Skeletal muscle satellite cell (primary cell): ENCODE measurements at regions not wholly inside any gene's neighbourhood (a gene's known extent, or its start where the extent isn't known, plus 50 kb on each side); places are given as distances from the start of the nearest gene placed in this dataset.
"Not testable (repeated sequence)": the region's sequence is repeated elsewhere in the genome, so short reads cannot be mapped to it uniquely, and the experiment has no call there.

ENCODE experiments used
- H3K27me3 ChIP-seq: 2 replicates; pipeline ENCODE4 v1.7.0; 2013; ENCODE audit warnings: low read length; ENCODE audit not compliant: control insufficient read depth, insufficient read depth
- H3K36me3 ChIP-seq: 2 replicates; pipeline ENCODE4 v1.7.0; 2013; ENCODE audit warnings: mild to moderate bottlenecking, control low read depth, low read length; ENCODE audit not compliant: insufficient read depth
- H3K4me1 ChIP-seq: 2 replicates; pipeline ENCODE4 v1.7.0; 2013; ENCODE audit warnings: low read length; ENCODE audit not compliant: control insufficient read depth, insufficient read depth
- H3K4me2 ChIP-seq: 2 replicates; pipeline ENCODE4 v1.7.0; 2013; ENCODE audit warnings: mild to moderate bottlenecking, low read length
- H3K4me3 ChIP-seq: 2 replicates; pipeline ENCODE4 v1.7.0; 2013; ENCODE audit warnings: low read length
- H3K9ac ChIP-seq: 2 replicates; pipeline ENCODE4 v1.7.0; 2013; ENCODE audit warnings: mild to moderate bottlenecking, low read depth, low read length, moderate library complexity
- H3K9me3 ChIP-seq: replicated peaks from 2 replicates; pipeline ENCODE4 v1.7.0; 2013; ENCODE audit warnings: mild to moderate bottlenecking, control low read depth, low read length

DNA sequence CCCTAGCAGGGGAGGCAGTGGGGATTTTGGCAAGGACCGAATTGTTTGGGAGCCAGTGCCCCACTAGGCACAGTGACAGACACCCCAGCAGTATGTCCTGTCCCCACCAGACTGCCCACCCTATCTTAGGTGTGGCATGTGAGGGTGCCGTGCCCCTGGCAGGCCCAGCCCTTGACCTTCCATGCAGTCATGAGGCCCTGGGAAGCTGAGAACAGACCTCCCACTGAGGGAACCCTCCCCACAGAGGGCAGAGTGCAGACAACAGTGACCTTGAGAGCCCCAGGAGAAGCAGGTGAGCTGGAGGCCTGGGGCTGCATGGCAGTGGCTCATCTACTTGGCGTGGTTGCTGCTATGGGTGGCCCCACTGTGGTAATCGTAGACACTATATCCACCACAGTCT, 538.1 kb downstream of the GOLGA6L6 start:
- H3K27me3 ChIP-seq, H3K4me2 ChIP-seq, H3K4me1 ChIP-seq, H3K9ac ChIP-seq, H3K4me3 ChIP-seq, H3K36me3 ChIP-seq, H3K9me3 ChIP-seq: not testable (repeated sequence)

DNA sequence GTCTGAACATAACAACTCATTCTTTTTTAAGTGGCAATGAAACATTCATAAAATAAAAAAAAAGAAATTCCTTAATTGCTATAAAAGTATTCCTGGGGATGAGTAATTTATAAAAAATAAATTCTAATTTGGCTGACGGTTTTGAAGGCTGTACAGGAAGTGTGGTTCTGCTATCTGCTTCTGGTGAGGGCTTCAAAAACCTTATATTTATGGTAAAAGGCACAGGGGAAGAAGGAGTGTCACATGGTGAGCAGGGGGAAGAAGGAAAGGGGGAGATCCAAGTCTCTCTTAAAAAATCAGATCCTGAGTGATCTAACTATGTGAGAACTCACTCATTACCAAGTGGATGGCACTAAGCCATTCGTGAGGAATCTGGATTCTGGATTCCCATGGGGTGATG, 539.0 kb downstream of the GOLGA6L6 start:
- not testable (repeated sequence) for H3K9me3 ChIP-seq, H3K9ac ChIP-seq, H3K4me1 ChIP-seq, H3K27me3 ChIP-seq, H3K4me3 ChIP-seq, H3K36me3 ChIP-seq, H3K4me2 ChIP-seq

DNA sequence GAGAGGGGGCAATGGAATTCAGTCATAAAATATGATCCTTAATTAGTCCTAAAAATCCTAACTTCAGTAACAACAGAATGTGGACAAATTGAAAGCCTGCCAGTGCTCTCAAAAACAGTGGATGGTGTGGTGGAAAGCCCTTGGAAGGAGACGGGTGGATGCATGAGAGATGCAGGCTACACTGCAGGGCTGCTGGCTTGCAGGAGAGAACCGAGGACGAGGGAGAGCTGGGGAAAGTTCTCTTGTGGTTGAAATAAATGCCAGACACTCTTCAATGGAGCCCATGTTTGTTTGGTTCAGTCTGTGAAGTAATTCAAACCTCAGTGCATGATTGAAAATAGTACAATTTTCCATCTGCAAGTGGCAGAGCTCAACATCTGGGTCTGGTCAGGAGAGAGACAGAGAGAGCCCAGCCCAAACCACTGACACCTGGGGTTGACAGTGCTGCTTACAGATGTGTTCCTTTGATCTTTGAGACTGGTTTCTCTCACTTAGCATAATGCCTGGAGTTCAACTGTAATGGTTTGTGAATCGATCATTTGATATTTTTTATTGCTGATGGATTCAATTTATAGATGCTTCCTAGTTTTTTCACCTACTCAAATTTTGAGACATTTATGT, 544.9 kb downstream of the GOLGA6L6 start:
- not testable (repeated sequence) for H3K36me3 ChIP-seq, H3K4me2 ChIP-seq, H3K9me3 ChIP-seq, H3K4me1 ChIP-seq, H3K9ac ChIP-seq, H3K27me3 ChIP-seq, H3K4me3 ChIP-seq

DNA sequence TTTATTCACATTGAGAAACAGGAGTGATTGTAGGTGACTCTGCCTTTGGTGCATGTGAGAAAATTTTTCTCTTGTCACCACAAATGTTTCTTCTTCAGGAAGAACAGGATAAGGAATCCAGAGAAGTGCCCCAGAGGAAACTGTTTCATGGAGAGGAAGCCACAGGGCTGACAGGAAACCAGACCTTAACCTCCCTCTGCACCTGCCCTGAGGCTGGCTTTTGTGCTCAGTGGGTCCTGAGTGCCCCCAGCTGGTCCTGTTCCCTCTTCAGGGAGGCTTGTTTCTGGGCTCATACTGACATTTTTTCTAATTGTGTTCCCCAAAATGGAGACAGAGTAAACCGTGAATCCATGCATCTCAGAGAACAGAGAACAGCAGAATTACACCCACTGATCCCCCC, 546.3 kb downstream of the GOLGA6L6 start:
- H3K9ac ChIP-seq, H3K4me1 ChIP-seq, H3K36me3 ChIP-seq, H3K4me2 ChIP-seq, H3K27me3 ChIP-seq, H3K4me3 ChIP-seq, H3K9me3 ChIP-seq: not testable (repeated sequence)

DNA sequence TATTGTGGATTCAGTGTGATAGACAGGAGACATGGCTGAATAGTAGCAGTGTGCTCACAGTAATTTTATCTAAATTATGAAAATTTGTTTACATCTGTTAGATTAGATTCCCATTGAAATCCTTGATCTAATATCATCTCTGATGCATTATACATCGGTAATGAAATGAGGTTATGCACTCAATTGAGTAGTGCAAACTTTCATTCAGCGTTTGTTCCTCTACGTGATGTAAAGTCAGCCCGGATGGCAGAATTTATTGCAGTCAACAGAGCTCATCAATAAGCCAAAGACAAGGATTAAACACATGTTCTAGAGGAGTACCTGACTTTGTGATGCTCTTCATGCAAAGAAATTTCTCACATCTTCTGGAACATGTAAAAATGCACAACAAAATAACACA, 549.2 kb downstream of the GOLGA6L6 start:
- H3K9ac ChIP-seq: no peak overlapping the region
- no peaks in the 10 kb centered on the region for H3K27me3 ChIP-seq

DNA sequence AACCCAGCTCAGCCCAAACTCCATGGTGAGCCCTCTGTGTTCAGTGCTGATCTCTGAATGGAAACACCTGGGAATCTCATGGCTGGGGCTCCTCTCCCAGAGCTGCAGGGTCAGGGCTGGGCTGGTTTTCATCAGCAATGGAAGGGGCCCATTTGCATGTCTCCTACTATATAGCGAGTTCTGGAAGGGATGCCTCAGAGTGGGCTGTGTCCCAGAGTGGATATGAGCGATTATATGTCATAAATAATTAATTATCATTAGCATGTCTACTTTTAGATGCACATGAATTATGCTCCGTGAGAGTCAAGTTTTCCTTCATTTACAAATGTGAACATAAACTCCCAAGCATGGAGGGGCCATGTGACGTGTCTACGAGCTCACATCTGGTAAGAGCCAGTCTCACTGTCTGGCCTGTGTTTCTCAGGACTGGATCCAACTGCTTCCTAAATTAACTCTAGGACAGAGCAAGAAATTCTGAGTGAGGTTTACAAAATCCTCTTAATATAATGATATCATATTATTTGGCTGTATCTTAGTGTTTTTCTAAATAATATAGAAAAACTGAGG, 553.4 kb downstream of the GOLGA6L6 start:
- Histone ChIP-seq H3K9ac (no peak overlapping the region), H3K4me3 (no peak overlapping the region), H3K27me3 (no peaks in the 10 kb centered on the region), H3K4me2 (no peak overlapping the region), H3K36me3 (no peaks in the 10 kb centered on the region), H3K4me1 (no peaks in the 10 kb centered on the region), H3K9me3 (peaks cover 4% of the 10 kb centered on the region)

More for the DNA sequence above, 549.2 kb downstream of the GOLGA6L6 start:
- no peaks in the 10 kb centered on the region for H3K36me3 ChIP-seq
- no peak overlapping the region for H3K4me2 ChIP-seq
- no peaks in the 10 kb centered on the region for H3K4me1 ChIP-seq
- no peak overlapping the region for H3K4me3 ChIP-seq
- peaks cover 4% of the 10 kb centered on the region for H3K9me3 ChIP-seq

DNA sequence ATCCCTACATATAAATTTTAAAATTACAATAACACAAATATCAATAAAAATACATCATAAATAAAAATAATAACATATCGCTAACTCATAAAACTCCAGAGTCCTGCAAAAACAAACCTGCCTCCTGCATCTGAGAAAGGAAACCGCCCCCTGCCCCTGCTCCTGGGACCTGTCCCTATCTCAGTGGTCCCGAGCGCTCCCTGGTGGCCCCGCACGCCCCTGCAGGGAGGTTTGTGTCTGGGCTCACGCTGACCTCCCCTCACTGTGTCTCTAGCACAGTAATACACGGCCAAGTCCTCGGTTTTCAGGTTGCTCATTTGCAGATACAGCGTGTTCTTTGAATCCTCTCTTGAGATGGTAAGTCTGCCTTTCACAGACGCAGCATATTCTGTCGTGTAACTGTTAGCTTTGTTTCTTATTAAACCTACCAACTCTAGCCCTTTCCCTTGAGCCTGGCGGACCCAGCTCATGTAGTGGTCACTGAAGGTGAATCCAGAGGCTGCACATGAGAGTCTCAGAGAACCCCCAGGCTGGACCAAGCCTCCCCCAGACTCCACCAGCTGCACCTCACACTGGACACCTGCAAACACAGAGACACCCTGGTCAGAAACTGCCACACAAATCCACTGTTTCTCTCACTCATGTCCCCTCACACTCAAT, 554.1 kb downstream of the GOLGA6L6 start:
- peaks cover 4% of the 10 kb centered on the region for H3K9me3 ChIP-seq
- no peaks in the 10 kb centered on the region for H3K4me1 ChIP-seq
- no peaks in the 10 kb centered on the region for H3K36me3 ChIP-seq

DNA sequence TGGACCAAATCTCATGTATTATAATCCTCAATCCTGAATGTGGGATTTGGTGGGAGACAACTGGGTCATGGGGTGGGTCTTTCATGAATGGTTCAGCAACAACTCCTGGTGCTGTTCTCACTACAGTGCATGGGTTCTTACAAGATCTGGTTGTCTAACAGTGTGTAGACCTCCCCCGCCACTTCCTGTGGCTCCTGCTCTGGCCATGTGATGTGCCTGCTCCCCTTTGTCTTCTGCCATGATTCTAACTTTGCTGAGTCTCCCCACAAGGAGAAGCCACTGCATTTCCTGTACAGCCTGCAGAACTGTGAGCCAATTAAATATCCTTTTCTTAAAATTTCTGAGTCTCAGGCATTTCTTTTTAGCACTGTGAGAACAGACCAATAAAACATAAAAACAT, 557.5 kb downstream of the GOLGA6L6 start:
- Histone ChIP-seq H3K4me2 (no peak overlapping the region), H3K9me3 (no peaks in the 10 kb centered on the region), H3K36me3 (no peaks in the 10 kb centered on the region), H3K9ac (no peak overlapping the region), H3K4me3 (no peak overlapping the region), H3K4me1 (no peaks in the 10 kb centered on the region), H3K27me3 (no peaks in the 10 kb centered on the region)

More for the DNA sequence above, 554.1 kb downstream of the GOLGA6L6 start:
- no peak overlapping the region for H3K9ac ChIP-seq
- no peaks in the 10 kb centered on the region for H3K27me3 ChIP-seq
- no peak overlapping the region for H3K4me3 ChIP-seq
- no peak overlapping the region for H3K4me2 ChIP-seq

DNA sequence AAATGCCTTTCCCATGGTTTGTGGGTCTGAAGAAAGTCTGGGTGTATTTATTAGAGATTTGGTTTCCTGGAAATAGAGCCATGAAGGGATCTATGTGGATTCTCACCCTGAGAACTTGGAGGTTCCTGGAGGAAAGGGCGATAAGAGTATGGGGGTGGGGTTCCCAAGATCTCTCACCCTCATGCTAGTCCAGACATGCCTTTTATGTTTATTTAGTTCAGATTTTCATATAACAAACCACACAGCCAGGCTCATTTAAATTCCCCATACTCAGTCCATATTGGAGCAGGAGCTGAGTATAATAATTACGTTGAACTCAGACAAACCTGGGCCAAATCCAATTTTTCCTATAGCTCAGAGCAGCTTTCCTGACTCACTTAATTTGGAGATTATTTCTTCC, 566.6 kb downstream of the GOLGA6L6 start:
- H3K27me3 ChIP-seq: no peaks in the 10 kb centered on the region
- no peak overlapping the region for H3K9ac ChIP-seq
- no peaks in the 10 kb centered on the region for H3K9me3 ChIP-seq
- H3K36me3 ChIP-seq: no peaks in the 10 kb centered on the region
- H3K4me2 ChIP-seq: no peak overlapping the region
- no peaks in the 10 kb centered on the region for H3K4me1 ChIP-seq
- no peak overlapping the region for H3K4me3 ChIP-seq

DNA sequence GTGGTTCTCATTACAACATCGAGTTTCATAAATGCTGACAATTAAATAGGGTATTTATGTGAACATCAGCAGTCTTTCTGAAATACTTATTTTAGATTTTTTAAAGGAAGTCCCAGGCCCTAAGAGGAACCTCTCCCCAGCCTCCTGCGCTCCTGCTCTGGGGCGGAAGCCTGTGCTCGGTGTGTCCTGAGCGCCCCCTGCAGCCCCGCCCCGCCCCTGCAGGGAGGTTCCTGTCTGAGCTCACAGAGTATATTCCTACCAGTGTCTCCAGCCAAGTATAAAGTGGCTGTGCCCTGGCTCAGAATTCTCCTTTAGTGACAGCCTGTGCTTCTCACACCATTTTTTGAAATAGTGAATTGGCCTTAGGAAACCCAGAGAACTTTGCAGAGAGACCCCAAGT, 567.9 kb downstream of the GOLGA6L6 start:
- Histone ChIP-seq H3K9me3 (no peaks in the 10 kb centered on the region), H3K4me3 (no peak overlapping the region), H3K27me3 (no peaks in the 10 kb centered on the region), H3K9ac (no peak overlapping the region), H3K4me1 (no peaks in the 10 kb centered on the region), H3K4me2 (no peak overlapping the region), H3K36me3 (no peaks in the 10 kb centered on the region)

DNA sequence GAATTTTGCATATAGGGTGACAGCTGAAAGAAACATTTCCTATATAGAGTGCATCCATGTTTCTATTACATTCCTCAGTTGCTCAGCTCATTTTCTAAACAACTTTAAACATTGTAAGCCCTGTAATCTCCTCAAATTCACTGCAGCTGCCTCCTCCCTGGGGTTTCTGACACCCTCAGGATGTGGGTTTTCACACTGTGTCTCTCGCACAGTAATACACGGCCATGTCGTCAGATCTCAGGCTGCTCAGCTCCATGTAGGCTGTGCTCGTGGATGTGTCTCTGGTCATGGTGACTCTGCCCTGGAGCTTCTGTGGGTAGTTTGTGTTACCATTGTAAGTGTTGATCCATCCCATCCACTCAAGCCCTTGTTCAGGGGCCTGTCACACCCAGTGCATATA, 569.0 kb downstream of the GOLGA6L6 start:
- H3K4me1 ChIP-seq, H3K36me3 ChIP-seq, H3K27me3 ChIP-seq, H3K4me3 ChIP-seq, H3K9me3 ChIP-seq, H3K9ac ChIP-seq, H3K4me2 ChIP-seq: not testable (repeated sequence)

DNA sequence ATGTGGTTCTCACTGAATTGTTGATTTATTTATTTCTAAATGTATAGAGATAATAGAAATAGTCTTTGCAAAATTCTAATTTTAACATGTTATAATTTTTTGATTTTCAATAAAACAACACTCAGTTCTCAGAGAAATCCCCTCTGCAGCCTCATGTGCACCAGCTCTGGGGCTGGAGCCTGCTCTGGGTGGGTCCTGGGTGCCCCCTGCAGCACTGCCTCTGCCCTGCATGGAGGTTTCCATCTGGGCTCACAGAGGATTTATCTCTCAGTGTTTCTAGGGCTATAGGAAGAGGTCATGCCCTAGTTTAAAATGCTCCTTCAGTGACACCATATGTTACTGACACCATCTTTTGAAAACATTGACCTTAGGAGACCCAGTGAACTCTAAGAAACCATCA, 576.0 kb downstream of the GOLGA6L6 start:
- not testable (repeated sequence) for H3K9ac ChIP-seq, H3K27me3 ChIP-seq, H3K4me3 ChIP-seq, H3K4me2 ChIP-seq, H3K36me3 ChIP-seq, H3K4me1 ChIP-seq
- peaks cover 12% of the 10 kb centered on the region for H3K9me3 ChIP-seq
